HEK293T (cell line): ENCODE measurements at regions not wholly inside any gene's neighbourhood (a gene's known extent, or its start where the extent isn't known, plus 50 kb on each side); places are given as distances from the start of the nearest gene placed in this dataset.

Source experiments
- ARNT ChIP-seq: fragments of 450-650 bp; IDR thresholded peaks from 2 replicates; pipeline ENCODE4 v1.6.1; 2017; ENCODE audit warnings: mild to moderate bottlenecking
- BHLHE40 ChIP-seq: fragments of 450-650 bp; IDR thresholded peaks from 2 replicates; pipeline ENCODE4 v1.6.1; 2016; ENCODE audit warnings: mild to moderate bottlenecking, moderate library complexity, borderline replicate concordance
- ELF4 ChIP-seq: fragments of 450-650 bp; IDR thresholded peaks from 2 replicates; pipeline ENCODE4 v1.6.1; 2017; ENCODE audit warnings: antibody characterized with exemption
- FOXK2 ChIP-seq: fragments of 450-650 bp; IDR thresholded peaks from 2 replicates; pipeline ENCODE4 v1.6.1; 2016; ENCODE audit warnings: mild to moderate bottlenecking
- FOXM1 ChIP-seq: fragments of 450-650 bp; IDR thresholded peaks from 2 replicates; pipeline ENCODE4 v1.6.1; 2017; ENCODE audit warnings: mild to moderate bottlenecking, borderline replicate concordance
- SP1 ChIP-seq: fragments of 450-650 bp; IDR thresholded peaks from 2 replicates; pipeline ENCODE4 v1.6.1; 2017
- SUZ12 ChIP-seq: fragments of 450-650 bp; IDR thresholded peaks from 2 replicates; pipeline ENCODE4 v1.6.1; 2016; ENCODE audit warnings: mild to moderate bottlenecking
- TARDBP ChIP-seq: fragments of 450-650 bp; IDR thresholded peaks from 2 replicates; pipeline ENCODE4 v1.6.1; 2016

DNA sequence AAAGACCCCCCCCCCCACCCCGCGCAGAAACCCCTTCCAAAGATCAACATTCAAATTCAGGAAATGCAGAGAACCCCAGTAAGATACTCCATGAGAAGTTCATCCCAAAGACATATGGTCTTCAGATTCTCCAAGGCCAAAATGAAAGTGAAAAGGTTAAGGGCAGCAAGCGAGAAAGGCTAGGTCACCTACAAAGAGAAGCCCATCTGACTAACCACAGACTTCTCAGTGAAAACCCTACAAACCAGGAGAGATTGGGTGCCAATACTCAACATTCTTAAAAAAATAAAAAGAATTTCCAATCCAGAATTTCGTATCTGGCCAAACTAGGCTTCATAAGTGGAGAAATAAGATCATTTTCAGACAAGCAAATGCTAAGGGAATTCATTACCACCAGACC, 175.2 kb downstream of the RND3 start:
- TF ChIP-seq BHLHE40, result no peak
- TF ChIP-seq SUZ12, result no peak
- TF ChIP-seq TARDBP, result no peak
- no peak for TF ChIP-seq ELF4
- TF ChIP-seq SP1, result no peak
- no peak for TF ChIP-seq ARNT
- no peak for TF ChIP-seq FOXK2
- TF ChIP-seq FOXM1, result no peak
